GM13977 (cell line): ENCODE measurements at regions not wholly inside any gene's neighbourhood (a gene's known extent, or its start where the extent isn't known, plus 50 kb on each side); places are given as distances from the start of the nearest gene placed in this dataset.

Experiments
- DNase-seq: peaks from one replicate; pipeline ENCODE4 v3.0.0; 2012; ENCODE audit warnings: low spot score
- in situ Hi-C: fragments of 300-500 bp; cut with MboI; formaldehyde crosslinking; loops from one replicate; pipeline ENCODE4 v1.12.0; 2022; ENCODE audit warnings: low sequenced_read_pairs, low pct_unique_long_range_greater_than_20kb, mixed read lengths, inconsistent platforms; ENCODE audit not compliant: unreplicated experiment
- TF ChIP-seq, protein P1 (sequence below): IDR thresholded peaks from 2 replicates; pipeline ENCODE4 v1.5.1; 2012; ENCODE audit warnings: mild to moderate bottlenecking, control low read depth; ENCODE audit not compliant: insufficient read depth; ENCODE audit errors: extremely low read depth, missing control alignments

DNA sequence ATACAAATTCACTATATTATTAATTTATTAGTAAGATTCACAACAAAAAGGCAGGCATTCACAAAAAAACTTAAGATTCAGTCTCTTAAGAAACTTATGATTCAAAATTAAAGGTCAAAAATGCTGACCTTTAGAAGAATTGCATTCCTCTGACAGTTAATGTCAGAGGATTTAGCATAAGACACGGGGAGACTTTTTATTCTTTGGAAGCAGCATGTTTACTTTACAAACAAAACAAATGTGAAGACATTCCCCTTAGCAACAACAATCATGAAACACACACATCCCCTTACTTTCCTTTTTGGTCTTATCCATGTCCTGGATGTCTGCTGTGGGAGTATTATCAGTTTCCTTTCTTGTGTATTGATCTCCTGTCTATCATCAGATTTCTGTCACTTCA is 117.1 kb downstream of the RAD51AP2 start:
- TF ChIP-seq, protein P1, sequence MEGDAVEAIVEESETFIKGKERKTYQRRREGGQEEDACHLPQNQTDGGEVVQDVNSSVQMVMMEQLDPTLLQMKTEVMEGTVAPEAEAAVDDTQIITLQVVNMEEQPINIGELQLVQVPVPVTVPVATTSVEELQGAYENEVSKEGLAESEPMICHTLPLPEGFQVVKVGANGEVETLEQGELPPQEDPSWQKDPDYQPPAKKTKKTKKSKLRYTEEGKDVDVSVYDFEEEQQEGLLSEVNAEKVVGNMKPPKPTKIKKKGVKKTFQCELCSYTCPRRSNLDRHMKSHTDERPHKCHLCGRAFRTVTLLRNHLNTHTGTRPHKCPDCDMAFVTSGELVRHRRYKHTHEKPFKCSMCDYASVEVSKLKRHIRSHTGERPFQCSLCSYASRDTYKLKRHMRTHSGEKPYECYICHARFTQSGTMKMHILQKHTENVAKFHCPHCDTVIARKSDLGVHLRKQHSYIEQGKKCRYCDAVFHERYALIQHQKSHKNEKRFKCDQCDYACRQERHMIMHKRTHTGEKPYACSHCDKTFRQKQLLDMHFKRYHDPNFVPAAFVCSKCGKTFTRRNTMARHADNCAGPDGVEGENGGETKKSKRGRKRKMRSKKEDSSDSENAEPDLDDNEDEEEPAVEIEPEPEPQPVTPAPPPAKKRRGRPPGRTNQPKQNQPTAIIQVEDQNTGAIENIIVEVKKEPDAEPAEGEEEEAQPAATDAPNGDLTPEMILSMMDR = no peak
- no peak for DNase-seq
- in situ Hi-C loops = no loop called here

DNA sequence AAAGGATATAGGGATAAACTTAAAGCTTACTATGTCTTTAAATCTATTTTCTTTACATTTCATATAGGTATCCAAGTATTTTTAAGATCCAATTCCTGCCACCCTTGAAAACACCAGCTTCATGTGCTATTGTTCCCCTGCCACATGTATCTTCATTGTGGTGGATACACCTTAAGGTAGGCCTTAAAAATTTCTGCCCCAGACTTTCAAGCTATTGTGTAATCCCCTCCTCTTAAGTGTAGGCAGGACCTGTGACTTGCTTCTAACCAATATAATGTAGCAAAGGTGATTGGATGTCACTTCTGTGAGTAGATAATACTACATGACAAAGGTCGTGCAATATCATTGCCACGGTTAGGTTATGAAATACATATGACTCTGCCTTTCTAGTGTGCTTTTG is 119.5 kb downstream of the RAD51AP2 start:
- no peak for DNase-seq
- in situ Hi-C loops = no loop called here
- TF ChIP-seq, protein P1 = no peak

DNA sequence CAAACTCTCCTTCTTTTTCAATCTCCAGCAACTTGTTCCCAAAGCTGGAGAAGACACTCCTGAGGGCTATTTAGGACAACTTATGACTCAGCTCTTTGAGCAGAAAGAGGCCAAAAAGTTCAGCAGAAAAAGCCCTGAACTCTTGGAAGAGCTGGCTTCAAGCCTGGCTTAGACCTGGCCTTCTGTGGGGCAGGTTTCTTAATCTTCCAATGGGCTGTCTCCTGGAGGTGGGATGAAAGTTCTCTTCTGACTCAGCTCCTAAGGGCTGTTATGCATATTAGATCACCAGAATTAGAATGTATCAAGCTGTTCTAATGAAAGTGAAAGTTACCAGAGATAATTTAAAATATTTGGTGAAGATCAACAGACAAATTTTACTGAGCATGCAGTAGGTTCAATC is 129.4 kb downstream of the RAD51AP2 start:
- TF ChIP-seq, protein P1 = no peak
- DNase-seq = no peak
- in situ Hi-C loops = no loop called here

DNA sequence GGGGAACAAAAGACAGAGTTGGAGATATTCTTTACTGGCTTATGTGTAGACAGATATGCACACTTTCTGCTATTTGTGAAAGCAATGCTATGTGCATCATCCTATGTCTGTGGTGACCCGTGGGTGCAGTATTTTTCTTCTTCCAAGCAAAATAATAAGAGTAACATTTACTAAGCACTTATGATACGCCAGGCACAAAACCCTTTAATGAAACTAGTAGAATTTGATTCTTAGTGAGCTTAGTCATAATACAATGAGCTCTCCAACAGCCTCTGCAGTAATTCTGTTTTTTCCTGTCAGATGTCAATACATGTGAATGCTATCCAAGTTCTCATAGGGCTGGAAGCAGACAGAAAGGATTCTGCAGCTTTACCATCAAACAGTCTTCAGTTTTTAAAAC is 130.6 kb downstream of the RAD51AP2 start:
- TF ChIP-seq, protein P1 = no peak
- in situ Hi-C loops = no loop called here
- DNase-seq = no peak

DNA sequence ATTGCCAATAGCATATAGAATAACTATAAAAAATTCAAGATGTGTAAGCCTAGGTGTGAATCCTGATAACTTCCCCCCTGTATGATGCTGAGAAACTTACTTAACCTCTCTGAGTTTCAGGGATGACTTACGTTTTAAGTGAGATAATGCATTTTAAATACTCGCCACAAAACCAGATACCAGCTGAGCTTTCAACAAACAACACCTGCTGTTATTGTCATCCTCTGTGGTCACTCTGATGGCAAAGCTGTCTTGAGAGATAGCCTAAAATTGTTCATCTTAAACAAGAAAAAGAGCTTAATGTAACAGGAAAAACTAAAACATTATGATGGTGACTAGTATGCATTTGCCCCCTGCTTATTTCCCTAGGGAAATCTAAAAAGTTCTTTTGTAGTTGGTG is 131.5 kb downstream of the RAD51AP2 start:
- TF ChIP-seq, protein P1 = no peak
- in situ Hi-C loops = no loop called here
- no peak for DNase-seq

DNA sequence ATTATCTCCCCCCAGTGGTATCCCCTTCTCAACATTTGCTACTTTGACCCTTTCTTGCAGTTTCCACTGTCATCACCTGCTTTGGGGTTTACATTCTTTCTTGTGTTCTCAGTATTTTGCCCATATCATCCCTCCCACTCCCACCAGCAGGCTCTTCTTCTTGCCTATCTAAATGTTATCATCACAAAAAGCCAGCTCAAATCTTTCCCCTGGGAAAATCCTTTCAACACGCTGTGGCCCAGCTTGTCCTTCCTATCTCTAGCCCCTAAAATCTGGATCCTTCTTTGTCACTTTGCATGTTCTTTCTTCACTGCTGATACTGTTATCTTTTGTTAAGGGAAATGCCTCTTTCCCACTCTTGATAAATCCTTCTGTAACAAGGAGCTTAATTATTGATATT is 138.2 kb downstream of the RAD51AP2 start:
- TF ChIP-seq, protein P1 = no peak
- in situ Hi-C loops = no loop called here
- no peak for DNase-seq

DNA sequence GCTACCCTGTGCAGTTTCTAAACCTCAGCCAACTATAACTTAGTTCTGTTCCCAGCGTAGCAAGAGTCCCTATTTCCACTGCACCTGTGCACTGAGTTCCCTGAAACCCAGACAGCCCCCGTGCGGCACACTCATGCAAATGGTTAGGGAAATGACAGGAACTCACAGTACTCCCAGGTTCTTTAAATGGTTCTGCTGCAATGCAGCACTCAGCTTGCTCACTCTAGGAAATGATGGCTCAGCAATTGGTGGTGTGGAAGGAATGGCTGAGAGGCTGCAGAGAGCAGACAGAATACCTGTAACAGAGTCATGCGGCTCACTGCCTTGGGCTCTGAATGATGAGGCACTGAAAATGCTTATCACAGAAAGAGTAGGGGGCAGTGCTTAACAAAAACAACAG is 143.0 kb downstream of the RAD51AP2 start:
- DNase-seq = no peak
- TF ChIP-seq, protein P1 = no peak
- in situ Hi-C loops = no loop called here
